HL-60 (cell line): ENCODE measurements at regions not wholly inside any gene's neighbourhood (a gene's known extent, or its start where the extent isn't known, plus 50 kb on each side); places are given as distances from the start of the nearest gene placed in this dataset.

Source experiments
- POLR2AphosphoS5 ChIP-seq: IDR thresholded peaks from 2 replicates; pipeline ENCODE4 v1.6.1; 2012; ENCODE audit warnings: low read depth
- REST ChIP-seq: IDR thresholded peaks from 2 replicates; pipeline ENCODE4 v1.6.1; 2012; ENCODE audit warnings: low read depth; ENCODE audit not compliant: insufficient replicate concordance
- SPI1 ChIP-seq: IDR thresholded peaks from 2 replicates; pipeline ENCODE4 v1.6.1; 2012; ENCODE audit warnings: low read depth, mild to moderate bottlenecking, borderline replicate concordance
- TF ChIP-seq, protein P1 (sequence below): IDR thresholded peaks from one replicate; pipeline ENCODE4 v1.5.1; 2011; ENCODE audit warnings: low read length, control low read depth, inconsistent platforms; ENCODE audit not compliant: insufficient read depth

DNA sequence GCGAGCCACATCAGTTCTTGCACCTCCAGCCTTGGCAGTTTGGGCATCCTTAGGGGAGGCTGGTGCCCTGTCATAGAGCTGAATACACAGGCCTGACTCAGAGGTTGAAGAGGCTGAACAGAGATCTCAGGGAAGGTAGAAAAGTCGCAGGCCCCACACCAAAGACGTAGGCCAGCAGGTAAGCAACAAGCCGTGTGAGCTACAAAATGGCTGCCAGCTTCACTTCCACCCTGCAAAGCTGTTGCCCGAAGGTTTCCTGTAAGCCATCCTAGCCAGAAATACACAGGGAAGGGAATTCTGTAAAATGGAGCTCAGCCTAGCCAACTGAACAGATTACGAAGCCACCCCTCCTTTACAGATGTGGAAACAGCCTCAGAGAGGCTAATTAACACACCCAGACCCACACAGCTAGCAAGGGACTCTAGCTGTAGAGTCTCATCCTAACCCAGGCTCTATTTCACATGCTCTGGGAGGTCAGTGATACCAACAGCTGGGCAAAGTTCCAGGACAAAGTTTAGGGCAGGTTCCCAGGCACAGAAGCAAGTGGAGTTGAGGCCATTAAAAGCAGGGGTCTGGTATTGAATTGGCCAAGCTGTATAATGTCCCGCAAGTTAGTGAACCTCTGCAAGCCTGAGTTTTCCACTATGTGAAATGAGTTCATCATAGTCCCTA is 66.3 kb upstream of the RASGRF1 start:
- TF ChIP-seq POLR2AphosphoS5 (no peak), REST (no peak), SPI1 (no peak)
- TF ChIP-seq, protein P1, sequence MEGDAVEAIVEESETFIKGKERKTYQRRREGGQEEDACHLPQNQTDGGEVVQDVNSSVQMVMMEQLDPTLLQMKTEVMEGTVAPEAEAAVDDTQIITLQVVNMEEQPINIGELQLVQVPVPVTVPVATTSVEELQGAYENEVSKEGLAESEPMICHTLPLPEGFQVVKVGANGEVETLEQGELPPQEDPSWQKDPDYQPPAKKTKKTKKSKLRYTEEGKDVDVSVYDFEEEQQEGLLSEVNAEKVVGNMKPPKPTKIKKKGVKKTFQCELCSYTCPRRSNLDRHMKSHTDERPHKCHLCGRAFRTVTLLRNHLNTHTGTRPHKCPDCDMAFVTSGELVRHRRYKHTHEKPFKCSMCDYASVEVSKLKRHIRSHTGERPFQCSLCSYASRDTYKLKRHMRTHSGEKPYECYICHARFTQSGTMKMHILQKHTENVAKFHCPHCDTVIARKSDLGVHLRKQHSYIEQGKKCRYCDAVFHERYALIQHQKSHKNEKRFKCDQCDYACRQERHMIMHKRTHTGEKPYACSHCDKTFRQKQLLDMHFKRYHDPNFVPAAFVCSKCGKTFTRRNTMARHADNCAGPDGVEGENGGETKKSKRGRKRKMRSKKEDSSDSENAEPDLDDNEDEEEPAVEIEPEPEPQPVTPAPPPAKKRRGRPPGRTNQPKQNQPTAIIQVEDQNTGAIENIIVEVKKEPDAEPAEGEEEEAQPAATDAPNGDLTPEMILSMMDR = no peak
